Gastroesophageal sphincter (tissue), 3 donors: ENCODE measurements at regions not wholly inside any gene's neighbourhood (a gene's known extent, or its start where the extent isn't known, plus 50 kb on each side); places are given as distances from the start of the nearest gene placed in this dataset.

Experiments used
- EP300 ChIP-seq: sonication (generic); formaldehyde crosslinking; IDR thresholded peaks from one replicate; pipeline ENCODE4 v1.6.1; 2017; ENCODE audit warnings: antibody characterized with exemption, mild to moderate bottlenecking
- POLR2A ChIP-seq, 2 donors: fragments of 450-650 bp; IDR thresholded peaks; one replicate each; pipeline ENCODE4 v1.6.1; 2017; ENCODE audit warnings: antibody characterized with exemption in 2 of 2, mild to moderate bottlenecking in 2 of 2, moderate library complexity in 1 of 2
- TF ChIP-seq, protein P1 (sequence below), 4 experiments: fragments of 200-600 bp in 2 of 4; fragments of 450-650 bp in 2 of 4; sonication (generic) in 1 of 4; IDR thresholded peaks; one replicate each; pipeline ENCODE4 v1.5.1; 2017 to 2019; ENCODE audit warnings: antibody characterized with exemption in 4 of 4, mild to moderate bottlenecking in 2 of 4, moderate library complexity in 2 of 4

DNA sequence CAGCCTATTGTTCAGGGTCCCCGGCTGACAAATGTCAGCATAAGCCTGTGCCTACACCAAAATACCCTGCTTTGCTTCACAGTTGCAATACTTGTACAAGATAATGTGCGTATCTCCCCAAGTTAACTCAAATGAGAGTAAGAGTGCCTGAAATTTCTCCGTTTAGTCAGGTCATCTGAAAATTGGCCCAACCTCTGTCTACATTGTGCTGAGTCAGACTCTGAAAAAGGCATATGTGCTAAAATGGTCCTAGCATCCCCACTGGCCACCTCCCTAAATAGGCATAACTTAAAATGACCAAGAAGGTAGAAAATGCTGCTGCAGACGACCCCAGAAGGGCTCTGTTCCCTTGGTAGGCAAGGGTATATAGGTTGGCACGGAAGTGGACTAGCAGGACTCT, 1653.8 kb upstream of the DDX18 start:
- TF ChIP-seq, protein P1, sequence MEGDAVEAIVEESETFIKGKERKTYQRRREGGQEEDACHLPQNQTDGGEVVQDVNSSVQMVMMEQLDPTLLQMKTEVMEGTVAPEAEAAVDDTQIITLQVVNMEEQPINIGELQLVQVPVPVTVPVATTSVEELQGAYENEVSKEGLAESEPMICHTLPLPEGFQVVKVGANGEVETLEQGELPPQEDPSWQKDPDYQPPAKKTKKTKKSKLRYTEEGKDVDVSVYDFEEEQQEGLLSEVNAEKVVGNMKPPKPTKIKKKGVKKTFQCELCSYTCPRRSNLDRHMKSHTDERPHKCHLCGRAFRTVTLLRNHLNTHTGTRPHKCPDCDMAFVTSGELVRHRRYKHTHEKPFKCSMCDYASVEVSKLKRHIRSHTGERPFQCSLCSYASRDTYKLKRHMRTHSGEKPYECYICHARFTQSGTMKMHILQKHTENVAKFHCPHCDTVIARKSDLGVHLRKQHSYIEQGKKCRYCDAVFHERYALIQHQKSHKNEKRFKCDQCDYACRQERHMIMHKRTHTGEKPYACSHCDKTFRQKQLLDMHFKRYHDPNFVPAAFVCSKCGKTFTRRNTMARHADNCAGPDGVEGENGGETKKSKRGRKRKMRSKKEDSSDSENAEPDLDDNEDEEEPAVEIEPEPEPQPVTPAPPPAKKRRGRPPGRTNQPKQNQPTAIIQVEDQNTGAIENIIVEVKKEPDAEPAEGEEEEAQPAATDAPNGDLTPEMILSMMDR (IDR thresholded peaks at IDR 0.05), result no peak
- TF ChIP-seq EP300, result no peak
- no peak for TF ChIP-seq POLR2A (IDR thresholded peaks at IDR 0.05)
